ENCODE measurements at regions not wholly inside any gene's neighbourhood (a gene's known extent, or its start where the extent isn't known, plus 50 kb on each side); places are given as distances from the start of the nearest gene placed in this dataset.

DNA sequence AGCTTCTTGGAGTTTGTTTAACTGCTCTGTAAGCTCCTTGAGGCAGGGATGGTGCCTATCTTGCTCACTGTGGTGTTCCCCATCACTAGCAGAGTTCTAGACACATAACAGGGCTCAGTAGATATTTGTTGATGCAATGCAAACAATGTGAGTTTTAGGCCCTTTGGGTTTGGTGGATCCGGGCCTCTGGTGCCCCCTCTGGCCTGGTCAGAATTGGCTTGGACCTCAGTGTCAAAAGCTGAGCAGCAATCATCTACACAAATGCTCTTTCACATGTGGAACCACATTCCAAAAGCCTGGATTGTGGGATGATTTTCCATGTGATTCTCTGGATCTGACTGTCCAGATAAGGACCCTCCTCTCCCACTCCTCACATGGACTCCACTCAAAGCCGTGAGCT, 53.4 kb upstream of the BCAR3 start:
- intact Hi-C loops (cut with micrococcal nuclease; ENCODE audit: unreplicated experiment) = no loop called here
- no peaks in the 10 kb centered on the region for H3K4me1 Mint-ChIP-seq (ENCODE audit: low read depth, unreplicated experiment)
- H3K36me3 Mint-ChIP-seq (ENCODE audit: insufficient read depth, unreplicated experiment) = no peaks in the 10 kb centered on the region
- H3K9me3 Mint-ChIP-seq (ENCODE audit: low read depth, unreplicated experiment) = no peaks in the 10 kb centered on the region
- CTCF ChIA-PET = no interaction called here
- no peak overlapping the region for H3K27ac Mint-ChIP-seq (ENCODE audit: unreplicated experiment)
- no peak overlapping the region for H3K4me3 Mint-ChIP-seq (ENCODE audit: low read depth, unreplicated experiment)
- DNase-seq = peak; percentile 22
- no peaks in the 10 kb centered on the region for H3K27me3 Mint-ChIP-seq (ENCODE audit: unreplicated experiment)
- TF ChIP-seq, protein P1, sequence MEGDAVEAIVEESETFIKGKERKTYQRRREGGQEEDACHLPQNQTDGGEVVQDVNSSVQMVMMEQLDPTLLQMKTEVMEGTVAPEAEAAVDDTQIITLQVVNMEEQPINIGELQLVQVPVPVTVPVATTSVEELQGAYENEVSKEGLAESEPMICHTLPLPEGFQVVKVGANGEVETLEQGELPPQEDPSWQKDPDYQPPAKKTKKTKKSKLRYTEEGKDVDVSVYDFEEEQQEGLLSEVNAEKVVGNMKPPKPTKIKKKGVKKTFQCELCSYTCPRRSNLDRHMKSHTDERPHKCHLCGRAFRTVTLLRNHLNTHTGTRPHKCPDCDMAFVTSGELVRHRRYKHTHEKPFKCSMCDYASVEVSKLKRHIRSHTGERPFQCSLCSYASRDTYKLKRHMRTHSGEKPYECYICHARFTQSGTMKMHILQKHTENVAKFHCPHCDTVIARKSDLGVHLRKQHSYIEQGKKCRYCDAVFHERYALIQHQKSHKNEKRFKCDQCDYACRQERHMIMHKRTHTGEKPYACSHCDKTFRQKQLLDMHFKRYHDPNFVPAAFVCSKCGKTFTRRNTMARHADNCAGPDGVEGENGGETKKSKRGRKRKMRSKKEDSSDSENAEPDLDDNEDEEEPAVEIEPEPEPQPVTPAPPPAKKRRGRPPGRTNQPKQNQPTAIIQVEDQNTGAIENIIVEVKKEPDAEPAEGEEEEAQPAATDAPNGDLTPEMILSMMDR (IDR thresholded peaks at IDR 0.05; ENCODE audit: unreplicated experiment) = no peak
- no TSS peak for BruUV-seq (replicated peaks)

DNA sequence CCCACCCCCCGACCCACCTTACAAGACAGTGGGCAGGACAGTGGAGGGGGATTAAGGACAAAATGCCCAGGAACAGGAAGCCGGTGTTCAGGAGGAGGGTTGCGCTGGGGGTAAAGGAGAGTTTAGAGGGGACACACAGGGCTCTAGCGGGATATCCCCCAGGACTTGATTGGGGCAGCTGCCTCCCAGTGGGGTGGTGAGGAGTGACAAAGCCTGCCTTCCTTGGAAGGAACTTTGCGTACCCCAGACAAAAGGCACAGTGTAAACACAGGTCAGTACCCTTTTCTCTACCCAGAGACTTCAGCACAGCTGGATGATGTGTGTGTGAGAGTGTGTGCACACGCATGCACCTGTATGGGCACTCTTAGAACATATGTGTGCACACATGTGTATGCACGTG, 51.7 kb upstream of the BCAR3 start:
- DNase-seq = no peak
- no peaks in the 10 kb centered on the region for H3K27me3 Mint-ChIP-seq (ENCODE audit: unreplicated experiment)
- H3K9me3 Mint-ChIP-seq (ENCODE audit: low read depth, unreplicated experiment) = no peaks in the 10 kb centered on the region
- no peaks in the 10 kb centered on the region for H3K36me3 Mint-ChIP-seq (ENCODE audit: insufficient read depth, unreplicated experiment)
- no peak overlapping the region for H3K27ac Mint-ChIP-seq (ENCODE audit: unreplicated experiment)
- H3K4me3 Mint-ChIP-seq (ENCODE audit: low read depth, unreplicated experiment) = no peak overlapping the region
- no TSS peak for BruUV-seq (replicated peaks)
- CTCF ChIA-PET = no interaction called here
- intact Hi-C loops (cut with micrococcal nuclease; ENCODE audit: unreplicated experiment) = no loop called here
- TF ChIP-seq, protein P1 (IDR thresholded peaks at IDR 0.05; ENCODE audit: unreplicated experiment) = no peak
- no peaks in the 10 kb centered on the region for H3K4me1 Mint-ChIP-seq (ENCODE audit: low read depth, unreplicated experiment)

DNA sequence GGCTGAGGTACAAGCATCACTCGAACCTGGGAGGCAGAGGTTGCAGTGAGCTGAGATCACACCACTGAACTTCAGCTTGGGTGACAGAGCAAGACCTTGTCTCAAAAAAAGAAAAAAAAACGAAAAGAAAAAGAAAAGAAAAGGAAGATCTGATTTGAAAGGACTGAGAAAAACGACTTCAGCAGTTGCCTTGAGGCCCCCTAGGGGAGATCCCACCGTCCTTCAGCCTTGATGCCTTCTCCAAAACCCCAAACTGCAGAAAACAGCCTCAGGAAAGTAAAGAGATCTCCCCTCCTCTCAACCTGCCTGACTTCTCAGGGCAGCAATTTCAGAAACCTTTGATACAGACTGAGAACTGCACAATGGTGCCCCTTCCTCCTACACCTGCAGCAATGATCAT, 50.9 kb upstream of the BCAR3 start:
- Mint-ChIP-seq H3K36me3 (ENCODE audit: insufficient read depth, unreplicated experiment) (no peaks in the 10 kb centered on the region), H3K9me3 (ENCODE audit: low read depth, unreplicated experiment) (no peaks in the 10 kb centered on the region), H3K27me3 (ENCODE audit: unreplicated experiment) (no peaks in the 10 kb centered on the region), H3K4me1 (ENCODE audit: low read depth, unreplicated experiment) (no peaks in the 10 kb centered on the region), H3K4me3 (ENCODE audit: low read depth, unreplicated experiment) (no peak overlapping the region), H3K27ac (ENCODE audit: unreplicated experiment) (no peak overlapping the region)
- CTCF ChIA-PET = interaction anchor here (0.8 kb wide), 1 partner anchor 46 kb away, joined by 3 read pairs; no protein-coding TSS in a partner anchor
- no peak for DNase-seq
- TF ChIP-seq, protein P1 (IDR thresholded peaks at IDR 0.05; ENCODE audit: unreplicated experiment) = no peak
- BruUV-seq (replicated peaks) = no TSS peak
- intact Hi-C loops (cut with micrococcal nuclease; ENCODE audit: unreplicated experiment) = no loop called here
